HG03064 (cell line): ENCODE measurements at regions not wholly inside any gene's neighbourhood (a gene's known extent, or its start where the extent isn't known, plus 50 kb on each side); places are given as distances from the start of the nearest gene placed in this dataset.
"Not testable (repeated sequence)": the region's sequence is repeated elsewhere in the genome, so short reads cannot be mapped to it uniquely, and the experiment has no call there.

Experiments
- ATAC-seq: cut with Tn5 transposase; IDR thresholded peaks from one replicate; pipeline ENCODE4 v1.9.1; 2021; ENCODE audit warnings: low read depth; ENCODE audit not compliant: unreplicated experiment

DNA sequence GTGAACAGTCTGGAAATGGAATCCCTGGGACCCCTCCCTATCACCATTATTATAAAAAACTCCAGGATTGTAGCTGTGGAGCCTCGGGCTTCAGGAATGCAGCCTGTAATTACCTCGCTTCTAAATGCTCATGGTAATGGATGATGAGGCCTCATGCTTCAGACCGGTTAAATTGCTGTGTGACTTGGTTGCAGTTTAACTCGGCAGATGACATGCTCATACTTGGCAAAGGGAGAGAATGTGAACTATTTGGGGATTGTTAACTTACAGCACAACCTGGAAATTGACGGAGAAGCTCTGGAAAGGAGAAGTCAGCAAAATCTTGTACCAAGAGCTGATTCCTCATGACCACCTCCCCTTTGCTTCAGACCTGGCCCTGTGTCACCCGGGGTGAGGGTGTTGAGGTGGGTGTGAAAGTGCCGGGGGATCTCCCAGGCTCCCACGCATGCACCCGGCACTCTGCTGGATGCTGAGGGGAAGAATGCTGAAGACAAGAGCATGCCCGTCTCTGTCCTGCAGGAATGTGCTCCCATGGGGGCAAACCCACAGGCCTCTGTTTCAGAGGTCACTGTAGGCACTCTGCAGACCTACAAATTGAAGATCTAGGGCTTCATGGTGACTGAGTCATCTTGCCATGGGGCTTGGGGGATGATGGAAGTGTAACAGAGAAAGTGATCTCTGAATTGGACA is 364.8 kb downstream of the RPS6KC1 start:
- ATAC-seq: no peak

DNA sequence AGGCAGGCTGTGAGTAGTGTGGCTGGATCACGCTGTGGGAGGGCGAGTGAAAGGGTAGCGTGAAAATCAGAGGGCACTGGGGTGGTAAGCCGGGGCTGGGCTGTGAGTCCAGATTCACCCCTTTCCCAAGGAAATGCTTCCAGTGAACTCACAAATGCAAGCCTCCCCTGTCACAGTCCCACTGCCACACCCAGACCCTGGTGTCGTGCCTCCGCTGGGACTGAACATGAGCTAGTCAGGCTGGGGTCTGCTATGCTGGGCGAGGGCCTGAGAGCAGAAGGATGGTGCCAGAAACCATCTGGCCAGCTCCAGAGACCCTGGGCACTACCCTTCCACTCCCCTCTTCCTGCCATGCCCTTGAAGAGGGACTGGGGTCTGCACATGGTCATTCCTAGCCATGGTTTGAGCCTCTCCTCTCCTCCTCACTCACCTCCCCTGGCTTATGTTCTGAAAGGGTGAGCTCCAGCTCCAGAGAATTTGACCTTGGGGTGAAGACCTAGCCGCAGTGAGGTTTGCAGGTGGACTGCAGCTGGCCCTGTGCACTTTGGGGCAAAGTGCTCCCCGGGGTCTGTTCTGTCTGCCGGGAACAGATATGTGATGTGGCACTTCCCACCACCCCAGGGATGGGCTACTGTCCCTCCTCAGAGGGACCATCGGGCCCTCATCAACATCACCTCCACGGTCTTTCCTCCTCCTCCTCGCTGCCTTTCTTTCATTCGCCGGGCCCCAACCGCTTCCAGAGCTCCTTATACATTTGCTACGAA is 365.6 kb downstream of the RPS6KC1 start:
- no peak for ATAC-seq

DNA sequence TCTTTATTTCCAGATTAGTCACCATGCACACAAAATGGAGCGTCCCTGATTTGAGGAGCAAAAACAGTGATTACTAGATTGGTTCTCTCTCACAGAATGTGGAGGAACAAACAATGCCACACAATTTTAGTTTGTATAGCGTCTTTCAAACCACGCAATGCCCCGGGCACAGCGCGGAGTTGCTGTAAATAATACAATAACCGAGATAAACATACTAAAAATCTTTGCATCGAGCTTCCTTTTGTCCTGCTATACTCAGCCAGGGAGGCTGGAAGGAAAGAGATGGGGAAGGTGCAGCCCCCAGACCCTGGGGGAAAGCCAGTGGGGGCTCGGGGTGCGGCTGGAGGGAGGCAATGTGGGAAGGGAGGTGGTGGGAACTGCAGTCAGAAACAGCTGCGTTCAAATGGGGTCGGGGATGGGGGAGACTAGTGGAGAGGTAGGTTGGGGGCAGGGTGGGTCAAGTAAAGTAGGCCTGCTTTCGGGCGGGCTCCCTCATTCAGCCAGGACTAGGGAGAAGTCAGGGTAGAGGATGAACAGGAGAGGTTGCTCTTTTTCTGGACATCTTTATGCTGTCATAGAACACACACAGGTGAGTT is 366.3 kb downstream of the RPS6KC1 start:
- ATAC-seq: no peak

DNA sequence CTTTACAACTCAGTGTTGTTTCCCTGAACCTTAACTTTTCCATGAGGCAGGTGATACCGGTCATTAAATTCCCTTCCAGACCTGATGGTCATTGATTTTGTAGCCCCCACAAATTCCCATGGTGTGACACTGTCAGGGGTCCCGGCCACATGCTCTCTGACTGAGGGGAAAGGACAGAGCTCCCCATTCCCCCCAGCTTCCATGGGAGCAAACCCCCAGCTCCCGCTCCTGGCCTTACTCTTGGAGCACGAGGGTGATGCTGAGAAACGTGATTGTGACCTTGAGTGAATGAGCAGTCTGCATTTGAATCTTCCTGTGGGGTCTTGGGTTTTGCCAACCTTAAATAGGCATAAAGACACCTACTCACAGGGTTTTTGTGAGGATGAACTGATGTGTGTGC is 366.8 kb downstream of the RPS6KC1 start:
- no peak for ATAC-seq

DNA sequence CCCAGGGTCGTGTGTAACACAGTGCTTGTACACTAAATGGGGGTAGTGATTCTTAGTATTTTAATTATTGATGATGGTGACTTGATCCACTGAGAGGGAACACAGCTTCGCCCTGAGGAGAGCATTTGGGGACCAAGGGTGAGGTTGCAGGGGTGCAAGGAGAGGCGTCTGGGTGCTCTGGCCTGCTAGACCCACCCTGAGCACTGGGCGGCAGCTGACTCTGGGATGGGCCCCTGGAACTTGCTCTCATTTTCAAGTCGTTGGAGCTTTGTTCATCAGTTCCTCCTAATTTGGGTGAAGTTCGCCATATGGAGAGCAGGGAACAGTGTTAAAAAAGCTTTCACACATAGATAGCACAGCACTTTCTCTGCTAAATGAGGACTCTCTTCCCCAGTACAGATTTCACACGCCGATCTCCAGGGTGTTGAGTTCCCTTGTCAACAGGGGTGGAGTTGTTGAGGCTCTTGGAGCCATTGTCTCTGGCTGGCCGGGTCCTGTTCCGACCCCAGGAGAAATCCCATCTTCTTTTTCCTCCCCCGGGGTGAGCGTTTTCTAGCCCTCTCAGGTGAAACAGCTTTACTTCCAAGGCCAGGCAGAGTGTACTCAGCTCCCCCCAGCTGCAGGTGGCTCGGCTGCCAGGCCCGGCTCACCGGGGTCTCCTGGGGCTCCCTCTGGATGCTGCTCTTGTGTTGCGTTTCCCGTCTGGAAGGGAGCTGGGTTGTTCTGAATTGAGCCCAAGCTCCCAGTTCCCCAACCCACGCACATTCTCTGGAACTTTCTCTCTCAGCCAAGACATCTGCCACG is 367.4 kb downstream of the RPS6KC1 start:
- no peak for ATAC-seq

DNA sequence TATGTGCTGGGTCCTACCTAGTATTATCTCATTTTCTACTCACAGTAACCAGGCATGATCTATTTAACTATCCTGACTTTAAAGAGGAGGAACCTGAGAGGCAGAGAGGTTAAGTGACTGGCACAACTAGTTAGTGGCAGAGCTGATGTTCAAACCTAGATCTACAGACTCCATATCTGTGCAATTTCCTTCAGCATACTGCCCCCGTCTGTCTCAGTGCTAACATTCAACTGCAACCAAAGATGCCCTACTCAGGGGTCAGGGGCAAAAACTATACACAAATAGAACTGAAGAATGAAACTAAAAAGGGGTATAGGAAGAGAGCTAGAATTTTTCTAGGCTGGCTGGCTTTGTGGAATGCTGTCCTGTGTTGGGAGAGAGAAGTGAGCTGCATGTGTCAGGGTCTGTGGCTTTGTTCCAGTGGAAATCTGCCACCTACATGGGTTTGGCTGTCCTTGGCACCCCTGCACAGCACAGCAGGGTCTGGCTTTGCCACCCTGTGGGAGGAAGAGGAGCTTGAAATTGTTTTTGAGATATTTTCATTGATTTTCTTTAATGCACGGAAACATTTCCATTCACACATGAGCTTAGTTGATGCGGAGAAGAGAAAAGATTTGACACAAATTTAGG is 368.5 kb downstream of the RPS6KC1 start:
- no peak for ATAC-seq

DNA sequence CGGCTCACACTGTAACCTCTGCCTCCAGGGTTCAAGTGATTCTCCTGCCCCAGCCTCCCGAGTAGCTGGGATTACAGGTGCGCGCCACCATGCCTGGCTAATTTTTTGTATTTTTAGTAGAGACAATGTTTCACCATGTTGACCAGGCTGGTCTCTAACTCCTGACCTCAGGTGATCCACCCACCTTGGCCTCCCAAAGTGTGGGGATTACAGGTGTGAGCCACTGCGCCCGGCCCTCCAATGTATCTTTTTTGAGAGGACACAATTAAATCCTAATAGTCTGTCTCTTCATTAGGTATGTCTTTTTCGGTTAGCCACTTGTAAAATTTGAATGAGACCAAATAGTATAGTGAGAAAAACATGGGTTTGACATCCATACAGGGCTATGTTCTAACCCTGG is 370.1 kb downstream of the RPS6KC1 start:
- ATAC-seq: not testable (repeated sequence)

DNA sequence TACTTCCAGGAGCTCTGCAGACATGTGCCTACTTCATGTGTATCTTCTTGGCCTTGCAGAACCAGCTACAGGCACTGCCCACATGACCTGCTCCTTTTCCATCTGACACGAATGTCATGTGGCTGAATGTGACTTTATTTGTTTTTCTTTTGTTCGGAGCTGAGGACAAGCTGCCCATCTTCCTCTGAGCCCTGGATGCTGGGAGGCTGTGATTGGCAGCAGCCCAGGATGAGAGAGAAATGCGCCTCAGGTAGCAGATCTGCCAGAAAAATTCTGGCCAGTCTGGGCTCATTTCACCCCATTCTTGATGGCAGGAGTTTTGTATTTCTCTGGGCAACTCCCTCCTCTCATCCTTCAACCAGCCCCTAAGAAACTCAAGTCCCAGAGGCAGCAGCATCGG is 372.0 kb downstream of the RPS6KC1 start:
- no peak for ATAC-seq

DNA sequence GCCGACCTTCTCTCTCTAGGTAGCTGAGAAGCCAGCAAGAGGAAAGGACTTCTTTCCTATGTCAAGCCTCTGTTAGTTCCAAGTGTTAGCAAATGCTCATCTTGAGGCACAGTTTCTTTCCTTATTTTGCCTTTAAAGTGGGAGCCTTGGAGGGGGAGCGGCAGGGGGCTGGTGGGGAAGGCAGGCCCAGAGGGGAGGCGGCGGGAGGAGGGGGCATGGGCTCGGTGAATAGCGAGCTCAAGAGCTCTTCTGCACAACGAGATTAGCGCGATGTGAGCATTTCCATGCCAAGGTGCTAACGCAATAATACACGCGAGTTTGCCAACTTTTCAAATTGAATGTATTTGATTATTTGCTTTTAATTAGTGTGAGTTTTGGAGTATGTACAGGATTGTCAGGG is 372.6 kb downstream of the RPS6KC1 start:
- no peak for ATAC-seq

DNA sequence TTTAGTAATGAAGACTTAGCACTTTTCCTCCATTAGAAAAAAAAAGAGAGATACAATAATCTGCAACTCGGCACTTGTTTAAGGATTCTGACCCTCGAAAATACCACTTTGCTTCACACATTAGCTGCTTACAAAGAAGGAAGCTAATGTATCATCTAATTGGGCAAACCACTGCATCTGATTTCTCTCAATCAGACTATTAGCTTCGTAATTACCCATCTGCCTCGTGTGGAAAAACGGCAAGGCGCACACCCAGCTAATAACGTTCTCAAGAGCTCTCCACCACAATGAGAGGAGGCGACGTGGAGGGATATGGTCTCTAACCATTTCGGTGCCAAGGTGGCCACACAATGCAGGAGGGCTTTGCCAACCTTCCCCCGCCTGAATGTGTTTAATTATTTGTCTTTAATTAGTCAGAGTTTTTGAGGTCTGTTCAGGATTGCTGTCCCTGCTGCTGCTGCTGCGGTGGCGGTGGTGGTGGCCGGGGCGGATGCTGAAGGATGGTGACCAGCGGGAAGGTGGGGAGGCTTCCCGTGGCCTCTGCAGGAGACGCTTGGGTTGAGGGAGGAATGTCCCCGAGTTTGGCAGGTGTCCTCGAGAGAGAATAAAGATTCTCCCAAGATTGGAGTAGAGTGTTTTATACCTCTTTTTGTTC is 374.5 kb downstream of the RPS6KC1 start:
- no peak for ATAC-seq

DNA sequence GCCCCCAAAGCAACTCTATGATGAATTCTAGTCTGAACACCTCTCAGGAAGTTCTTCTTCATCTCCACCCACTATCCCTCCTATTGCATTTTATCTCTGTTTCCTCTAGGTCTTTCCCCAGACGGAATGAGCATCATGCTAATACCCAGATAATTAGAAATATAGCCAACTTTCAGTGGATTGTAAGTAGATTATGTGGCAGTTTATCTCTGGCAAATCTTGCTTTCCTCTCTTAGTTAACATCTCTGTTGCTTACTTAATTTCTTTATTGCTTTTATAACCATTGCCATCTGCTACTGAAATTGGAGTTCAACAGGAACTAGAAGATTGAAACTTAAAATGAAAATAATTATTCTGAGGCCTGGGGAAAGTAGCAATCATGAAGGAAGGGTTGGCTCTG is 378.6 kb downstream of the RPS6KC1 start:
- no peak for ATAC-seq

DNA sequence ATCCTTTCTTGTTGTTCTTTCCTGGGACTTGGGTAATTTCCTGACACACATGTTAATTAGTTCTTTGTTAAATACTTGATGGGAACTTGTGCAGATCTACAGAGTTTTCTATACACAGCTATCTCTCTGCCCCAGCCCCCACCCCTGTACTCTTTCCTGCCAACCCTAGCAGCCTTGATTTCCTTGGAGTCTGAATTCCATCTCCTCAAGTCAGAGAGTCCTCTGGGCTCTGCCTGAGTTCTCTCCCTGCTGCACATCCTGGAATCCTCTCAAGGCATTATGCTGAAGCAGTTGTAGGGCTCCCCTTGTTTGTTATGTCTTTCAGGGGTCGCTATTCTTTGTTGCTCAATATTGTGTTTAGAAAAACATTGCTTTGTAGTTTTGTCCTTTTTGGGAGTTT is 384.7 kb downstream of the RPS6KC1 start:
- no peak for ATAC-seq

DNA sequence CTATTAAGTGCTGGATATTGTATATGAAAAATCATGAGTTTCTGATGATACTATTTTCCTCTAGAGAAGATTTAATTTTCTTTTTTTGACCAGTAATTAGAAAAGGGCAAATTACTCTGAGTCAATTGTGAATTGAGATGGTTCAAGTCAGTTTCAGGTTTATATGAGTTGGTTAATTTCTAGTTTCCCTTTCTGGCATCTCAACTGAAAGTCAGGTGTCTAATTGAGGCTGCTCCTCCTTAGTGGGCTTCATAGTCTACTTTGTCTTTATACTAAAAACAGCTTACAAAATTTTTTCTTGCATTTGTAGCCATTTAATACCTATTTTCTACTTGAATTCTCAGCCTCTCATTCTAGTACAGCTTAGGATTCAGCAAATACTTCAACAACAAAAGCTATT is 387.3 kb downstream of the RPS6KC1 start:
- no peak for ATAC-seq

DNA sequence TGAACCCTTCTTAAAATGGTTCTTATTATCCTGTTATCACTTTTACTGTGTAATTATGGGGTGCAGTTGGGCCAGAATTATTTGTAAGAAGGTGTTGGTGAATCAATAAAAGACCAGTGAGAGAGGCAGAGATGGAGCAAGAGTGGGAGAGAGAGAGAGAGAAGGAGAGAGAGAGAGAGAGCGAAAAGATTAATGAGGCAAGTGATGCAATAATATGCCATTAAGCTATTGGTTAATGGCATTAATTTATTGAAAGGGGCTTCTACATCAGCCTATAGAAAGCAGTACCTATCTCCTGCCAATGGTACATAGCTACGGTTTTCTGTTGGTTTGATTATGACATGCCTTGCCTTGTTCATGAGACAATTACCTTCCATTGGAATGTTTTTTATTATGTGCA is 388.7 kb downstream of the RPS6KC1 start:
- no peak for ATAC-seq

DNA sequence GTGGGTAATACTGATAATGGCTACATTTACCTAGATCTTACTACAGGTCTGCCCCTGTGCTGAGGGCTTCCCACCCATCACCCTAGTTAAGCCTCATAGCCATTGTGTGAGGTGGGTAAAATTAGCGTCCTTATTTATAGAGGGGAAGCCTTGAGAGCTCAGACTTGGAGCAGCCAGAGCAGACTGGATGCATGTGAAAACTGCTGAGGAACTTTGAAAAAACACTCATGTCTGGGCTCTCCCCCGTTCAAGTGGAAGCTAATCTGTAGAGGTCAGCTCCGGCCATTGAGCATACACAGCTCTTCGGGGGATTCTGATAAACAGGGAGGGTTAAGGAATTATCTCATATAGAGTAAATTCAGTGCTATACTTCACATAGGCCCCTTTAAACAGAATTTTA is 389.7 kb downstream of the RPS6KC1 start:
- no peak for ATAC-seq

DNA sequence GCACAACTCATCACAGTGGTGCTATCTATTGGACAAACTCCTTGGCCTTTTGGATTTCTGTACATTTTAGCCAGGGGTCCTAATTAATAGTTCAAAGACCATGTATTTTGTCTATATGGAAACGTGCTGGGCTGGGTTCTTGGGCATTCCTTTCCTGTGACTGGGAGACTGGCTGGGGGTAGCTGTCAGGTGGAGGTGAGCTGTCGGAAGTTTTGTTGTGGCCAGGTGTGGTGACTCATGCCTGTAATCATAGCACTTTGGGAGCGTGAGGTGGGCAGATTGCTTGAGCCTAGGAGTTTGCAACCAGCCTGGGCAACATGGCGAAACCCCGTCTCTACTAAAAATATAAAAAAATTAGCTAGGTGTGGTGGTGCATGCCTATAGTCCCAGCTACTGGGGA is 392.4 kb downstream of the RPS6KC1 start:
- no peak for ATAC-seq

DNA sequence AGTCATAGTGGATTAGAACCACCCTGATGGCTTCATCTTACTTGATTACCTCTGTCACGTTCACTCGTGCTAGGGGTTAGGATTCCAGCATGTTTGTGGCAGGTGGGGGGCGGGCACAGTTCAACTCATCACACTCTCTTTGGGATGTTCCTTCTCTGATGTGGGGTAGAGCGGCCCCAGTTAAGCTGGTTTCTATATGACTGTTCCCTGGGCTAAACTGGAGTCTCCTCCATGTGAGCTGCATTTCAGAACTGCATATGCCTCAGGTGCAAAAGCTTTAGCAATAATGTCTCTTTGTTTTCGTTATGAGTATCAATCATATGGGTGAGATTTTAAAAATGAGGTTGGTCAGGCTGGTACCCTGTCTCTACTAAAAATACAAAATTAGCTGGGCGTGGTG is 393.2 kb downstream of the RPS6KC1 start:
- no peak for ATAC-seq

DNA sequence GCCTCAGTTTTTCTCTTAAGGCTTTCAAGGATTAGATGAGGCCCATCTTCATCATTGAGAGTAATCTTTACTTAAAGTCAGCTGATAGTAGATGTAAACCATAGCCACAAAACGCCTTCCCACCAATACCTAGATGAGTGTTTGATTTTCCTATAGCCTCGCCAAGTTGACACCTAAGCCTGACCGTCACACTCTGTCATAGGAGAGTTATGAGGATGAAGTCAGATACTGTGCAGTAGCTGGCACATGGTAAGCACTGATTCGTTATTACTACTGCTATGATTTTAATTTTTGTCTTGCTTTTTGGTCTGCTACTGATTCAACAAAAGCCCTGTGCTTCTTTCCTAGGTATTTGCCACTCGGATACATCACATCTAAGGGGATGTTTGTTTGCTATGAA is 395.5 kb downstream of the RPS6KC1 start:
- ATAC-seq: no peak

DNA sequence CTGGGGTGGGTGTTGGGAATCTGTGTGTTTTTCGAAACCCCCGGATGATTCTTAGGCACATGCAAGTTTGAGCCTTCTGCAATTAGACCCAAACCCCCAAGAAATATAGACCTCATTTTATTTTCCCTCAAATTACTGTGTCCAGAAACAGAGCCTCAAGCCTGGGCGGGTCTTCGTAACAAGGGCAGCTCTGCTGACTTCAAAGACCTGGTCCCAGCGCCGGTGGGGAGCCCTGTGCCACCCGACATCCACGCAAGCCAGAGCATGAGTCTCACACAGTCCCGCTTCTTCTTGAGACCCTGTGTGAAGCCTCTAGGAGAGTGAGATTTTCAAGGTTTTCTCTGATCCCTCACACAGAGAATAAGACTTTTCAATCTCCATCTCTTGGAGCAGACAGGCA is 397.3 kb downstream of the RPS6KC1 start:
- ATAC-seq: no peak

DNA sequence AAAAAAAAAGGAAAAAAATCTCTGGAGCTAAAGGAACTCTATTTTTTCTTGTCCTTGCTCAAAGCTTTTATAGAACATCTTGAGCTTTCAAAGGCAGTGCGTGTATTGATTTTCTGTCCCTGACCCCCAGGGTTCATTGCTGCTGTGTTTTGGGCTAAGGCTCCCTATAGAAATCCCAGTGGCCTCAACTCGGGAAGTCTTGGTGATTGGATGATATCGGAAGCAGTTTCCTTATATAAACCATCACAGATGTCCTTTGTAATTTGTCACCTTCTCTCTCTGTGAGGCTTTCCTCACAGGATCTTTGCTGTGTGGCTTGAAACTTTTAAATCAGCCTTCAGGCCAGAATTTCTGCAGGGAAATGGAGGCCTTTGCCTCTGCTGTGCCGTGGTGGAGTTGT is 397.7 kb downstream of the RPS6KC1 start:
- ATAC-seq: no peak
